ENCODE measurements at regions not wholly inside any gene's neighbourhood (a gene's known extent, or its start where the extent isn't known, plus 50 kb on each side); places are given as distances from the start of the nearest gene placed in this dataset.

DNA sequence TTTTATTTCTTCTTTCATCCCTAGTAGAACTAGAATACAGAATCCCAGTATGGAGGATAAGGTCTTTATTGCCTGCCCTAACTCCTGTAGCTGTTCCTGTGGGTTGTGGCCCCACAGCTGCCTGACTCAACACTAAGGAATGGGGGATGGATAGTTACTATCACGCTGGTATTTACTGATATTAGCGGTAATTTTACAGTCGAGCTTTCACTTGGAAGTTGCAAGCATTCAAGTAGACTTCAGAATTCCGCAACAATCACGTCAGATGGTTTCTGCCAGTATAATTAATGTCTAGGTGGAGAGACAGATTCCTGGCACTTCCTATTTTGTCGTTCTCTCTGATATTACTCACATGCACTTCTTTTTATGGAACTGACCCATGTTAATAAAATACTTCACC is 489.8 kb downstream of the PABPC4L start:
- Histone ChIP-seq H3K27me3 (ENCODE audit: control insufficient read depth, insufficient read depth, low read length) (no peaks in the 10 kb centered on the region), H3K4me3 (ENCODE audit: low read depth, low read length) (no peak overlapping the region), H3K36me3 (ENCODE audit: control insufficient read depth, insufficient read depth, low read length) (no peaks in the 10 kb centered on the region)
- no peak for TF ChIP-seq CTCF (IDR thresholded peaks at IDR 0.05; ENCODE audit: insufficient read depth, low read depth, low read length)
- ChIA-PET CTCF (no interaction called here), POLR2A (no interaction called here)
- peak; percentile 7 for DNase-seq (ENCODE audit: low read depth)

DNA sequence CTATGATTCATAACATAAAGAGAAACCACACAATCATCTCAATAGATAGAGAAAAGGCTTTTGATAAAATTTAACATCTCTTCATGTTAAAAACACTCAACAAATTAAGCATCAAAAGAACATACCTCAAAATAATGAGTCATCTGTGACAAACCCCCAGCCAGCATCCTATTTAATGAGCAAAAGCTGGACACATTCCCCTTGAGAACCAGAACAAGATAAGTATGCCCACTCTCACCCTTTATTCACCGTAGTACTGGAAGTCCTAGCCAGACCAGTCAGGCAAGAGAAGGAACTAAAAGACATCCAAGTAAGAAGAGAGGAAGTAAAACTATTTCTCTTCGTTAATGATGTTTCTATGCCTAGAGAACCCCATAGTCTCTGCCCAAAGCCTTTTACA is 507.2 kb downstream of the PABPC4L start:
- no peaks in the 10 kb centered on the region for H3K27me3 ChIP-seq (ENCODE audit: control insufficient read depth, insufficient read depth, low read length)
- CTCF ChIA-PET, result no interaction called here
- no peak for DNase-seq (ENCODE audit: low read depth)
- no peaks in the 10 kb centered on the region for H3K36me3 ChIP-seq (ENCODE audit: control insufficient read depth, insufficient read depth, low read length)
- H3K4me3 ChIP-seq (ENCODE audit: low read depth, low read length), result no peak overlapping the region
- TF ChIP-seq CTCF (IDR thresholded peaks at IDR 0.05; ENCODE audit: insufficient read depth, low read depth, low read length), result no peak
- POLR2A ChIA-PET, result no interaction called here

DNA sequence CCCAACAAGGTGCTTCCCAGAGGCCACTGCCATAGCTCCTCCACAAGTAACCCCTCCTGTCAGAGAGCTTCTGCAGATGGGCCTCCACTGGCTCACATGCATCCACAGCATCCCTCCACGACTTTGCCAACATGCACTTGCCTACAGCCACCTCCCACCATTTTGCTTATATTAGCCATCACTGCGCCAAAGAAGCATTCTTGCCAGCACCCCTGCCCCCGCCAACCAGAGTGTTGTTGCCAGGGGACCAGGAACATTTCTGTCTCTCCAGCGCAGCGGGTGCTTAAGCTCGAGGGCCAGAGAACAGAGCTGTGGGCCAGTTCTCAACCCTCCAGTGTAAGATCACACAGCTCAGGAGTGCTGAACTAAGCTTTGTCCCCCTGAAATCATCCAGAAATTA is 517.6 kb downstream of the PABPC4L start:
- Histone ChIP-seq H3K27me3 (ENCODE audit: control insufficient read depth, insufficient read depth, low read length) (no peaks in the 10 kb centered on the region), H3K36me3 (ENCODE audit: control insufficient read depth, insufficient read depth, low read length) (no peaks in the 10 kb centered on the region), H3K4me3 (ENCODE audit: low read depth, low read length) (no peak overlapping the region)
- POLR2A ChIA-PET, result no interaction called here
- CTCF ChIA-PET, result interaction anchor here (0.9 kb wide), 1 partner anchor 172 kb away, joined by 3 read pairs; no protein-coding TSS in a partner anchor
- no peak for DNase-seq (ENCODE audit: low read depth)
- TF ChIP-seq CTCF (IDR thresholded peaks at IDR 0.05; ENCODE audit: insufficient read depth, low read depth, low read length), result no peak

- no peak for TF ChIP-seq CTCF (IDR thresholded peaks at IDR 0.05; ENCODE audit: insufficient read depth, low read depth, low read length)
- no peak overlapping the region for H3K4me3 ChIP-seq (ENCODE audit: low read depth, low read length)
- H3K36me3 ChIP-seq (ENCODE audit: control insufficient read depth, insufficient read depth, low read length), result no peaks in the 10 kb centered on the region
- POLR2A ChIA-PET, result no interaction called here
- CTCF ChIA-PET, result no interaction called here
- no peaks in the 10 kb centered on the region for H3K27me3 ChIP-seq (ENCODE audit: control insufficient read depth, insufficient read depth, low read length)
- DNase-seq (ENCODE audit: low read depth), result no peak
Measured at GRCh38 chr4:133668061-133668851, 519.2 kb downstream of the PCDH10 start.

DNA sequence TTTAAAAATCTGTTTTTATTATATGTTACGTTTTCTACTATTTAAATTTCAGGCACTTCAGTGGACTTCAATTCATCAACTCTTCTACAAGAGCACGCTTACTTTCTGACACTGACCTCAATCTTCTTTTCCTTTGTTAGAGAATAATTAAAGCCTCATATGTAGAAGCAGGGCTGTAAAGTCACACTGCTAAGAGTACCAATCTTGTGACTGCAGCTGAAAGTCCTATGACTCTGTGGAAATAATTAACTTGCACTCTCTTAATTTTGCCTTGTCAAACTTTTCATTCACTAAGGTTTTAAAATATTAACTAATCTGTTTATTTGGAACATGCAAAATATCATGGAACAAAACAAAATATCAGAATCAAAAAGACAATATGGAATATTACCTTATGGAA is 498.1 kb downstream of the PCDH10 start:
- no peak for DNase-seq (ENCODE audit: low read depth)
- CTCF ChIA-PET, result no interaction called here
- Histone ChIP-seq H3K27me3 (ENCODE audit: control insufficient read depth, insufficient read depth, low read length) (no peaks in the 10 kb centered on the region), H3K4me3 (ENCODE audit: low read depth, low read length) (no peak overlapping the region), H3K36me3 (ENCODE audit: control insufficient read depth, insufficient read depth, low read length) (no peaks in the 10 kb centered on the region)
- TF ChIP-seq CTCF (IDR thresholded peaks at IDR 0.05; ENCODE audit: insufficient read depth, low read depth, low read length), result no peak
- POLR2A ChIA-PET, result no interaction called here
